OCI-LY1 (cell line): ENCODE measurements at regions not wholly inside any gene's neighbourhood (a gene's known extent, or its start where the extent isn't known, plus 50 kb on each side); places are given as distances from the start of the nearest gene placed in this dataset.

Experiments used
- EZH2 ChIP-seq: fragments of 200-600 bp; sonication (generic), shearing (Covaris generic); IDR thresholded peaks from 2 replicates; pipeline ENCODE4 v1.8.0; 2017; ENCODE audit warnings: borderline replicate concordance, mixed run types, mild to moderate bottlenecking, antibody characterized with exemption, low read length, moderate library complexity, mixed read lengths
- TF ChIP-seq, protein P1 (sequence below): fragments of 200-600 bp; sonication (generic), shearing (Covaris generic); IDR thresholded peaks from 2 replicates; pipeline ENCODE4 v1.5.1; 2017; ENCODE audit warnings: mild to moderate bottlenecking, antibody characterized with exemption, low read length, moderate library complexity, mixed read lengths

DNA sequence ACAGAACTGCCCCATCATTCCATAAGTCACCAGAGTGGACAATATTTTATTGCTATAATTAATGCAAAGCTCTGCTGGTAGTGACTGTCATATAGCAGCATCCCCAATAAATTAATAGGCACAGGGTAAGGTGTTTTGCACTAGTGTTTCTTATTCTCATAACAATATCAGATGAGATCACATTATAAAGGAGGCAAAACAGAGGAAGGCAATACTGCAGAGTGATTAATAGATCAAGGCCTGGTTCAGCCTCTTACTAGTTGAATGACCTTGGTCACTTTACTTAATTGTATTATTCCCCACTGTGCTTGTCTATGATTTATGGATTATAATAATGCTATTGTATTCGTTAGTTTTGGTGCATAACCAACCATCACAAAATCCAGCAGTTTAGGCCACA is 784.8 kb downstream of the VRK1 start:
- no peak for TF ChIP-seq EZH2
- TF ChIP-seq, protein P1, sequence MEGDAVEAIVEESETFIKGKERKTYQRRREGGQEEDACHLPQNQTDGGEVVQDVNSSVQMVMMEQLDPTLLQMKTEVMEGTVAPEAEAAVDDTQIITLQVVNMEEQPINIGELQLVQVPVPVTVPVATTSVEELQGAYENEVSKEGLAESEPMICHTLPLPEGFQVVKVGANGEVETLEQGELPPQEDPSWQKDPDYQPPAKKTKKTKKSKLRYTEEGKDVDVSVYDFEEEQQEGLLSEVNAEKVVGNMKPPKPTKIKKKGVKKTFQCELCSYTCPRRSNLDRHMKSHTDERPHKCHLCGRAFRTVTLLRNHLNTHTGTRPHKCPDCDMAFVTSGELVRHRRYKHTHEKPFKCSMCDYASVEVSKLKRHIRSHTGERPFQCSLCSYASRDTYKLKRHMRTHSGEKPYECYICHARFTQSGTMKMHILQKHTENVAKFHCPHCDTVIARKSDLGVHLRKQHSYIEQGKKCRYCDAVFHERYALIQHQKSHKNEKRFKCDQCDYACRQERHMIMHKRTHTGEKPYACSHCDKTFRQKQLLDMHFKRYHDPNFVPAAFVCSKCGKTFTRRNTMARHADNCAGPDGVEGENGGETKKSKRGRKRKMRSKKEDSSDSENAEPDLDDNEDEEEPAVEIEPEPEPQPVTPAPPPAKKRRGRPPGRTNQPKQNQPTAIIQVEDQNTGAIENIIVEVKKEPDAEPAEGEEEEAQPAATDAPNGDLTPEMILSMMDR, result no peak
